Tibial artery (tissue), 4 donors: ENCODE measurements at regions not wholly inside any gene's neighbourhood (a gene's known extent, or its start where the extent isn't known, plus 50 kb on each side); places are given as distances from the start of the nearest gene placed in this dataset.

Experiments
- DNase-seq, 2 donors: peaks; one replicate each; pipeline ENCODE4 v3.0.0-alpha.2; 2019
- H3K27ac ChIP-seq, 2 donors: fragments of 200-600 bp; sonication (generic) in 1 of 2; 1 replicate in 1 of 2; 2 replicates in 1 of 2; pipeline ENCODE4 v1.5.1; 2018 to 2019; ENCODE audit warnings: mild to moderate bottlenecking in 1 of 2
- H3K27me3 ChIP-seq, 2 donors: fragments of 200-600 bp; sonication (generic) in 1 of 2; one replicate each; pipeline versions ENCODE4 v1.5.1 to v1.6.0; 2016 to 2019
- H3K36me3 ChIP-seq, 3 donors: fragments of 200-600 bp; sonication (generic) in 2 of 3; one replicate each; pipeline ENCODE4 v1.5.1; 2016 to 2019; ENCODE audit warnings: mild to moderate bottlenecking in 2 of 3
- H3K4me1 ChIP-seq, 4 donors: fragments of 200-600 bp; sonication (generic) in 2 of 4; 1 replicate in 3 of 4; 2 replicates in 1 of 4; pipeline ENCODE4 v1.5.1; 2016 to 2019
- H3K4me3 ChIP-seq, 2 donors: fragments of 200-600 bp; sonication (generic) in 1 of 2; 1 replicate in 1 of 2; 2 replicates in 1 of 2; pipeline ENCODE4 v1.5.1; 2018 to 2019; ENCODE audit warnings: mild to moderate bottlenecking in 2 of 2
- H3K9me3 ChIP-seq, 3 donors: fragments of 200-600 bp; sonication (generic) in 1 of 3; one replicate each; pipeline ENCODE4 v1.5.1; 2016 to 2019
- intact Hi-C: fragments of 100-400 bp; cut with DNase I; formaldehyde crosslinking; loops from one replicate; pipeline ENCODE4 v1.15.0; 2023; ENCODE audit warnings: low total_unique reads
- TF ChIP-seq, protein P1 (sequence below), 2 experiments: fragments of 200-600 bp in 1 of 2; fragments of 450-650 bp in 1 of 2; IDR thresholded peaks; one replicate each; pipeline ENCODE4 v1.5.1; 2017 to 2019; ENCODE audit warnings: antibody characterized with exemption in 2 of 2, mild to moderate bottlenecking in 1 of 2, moderate library complexity in 1 of 2

DNA sequence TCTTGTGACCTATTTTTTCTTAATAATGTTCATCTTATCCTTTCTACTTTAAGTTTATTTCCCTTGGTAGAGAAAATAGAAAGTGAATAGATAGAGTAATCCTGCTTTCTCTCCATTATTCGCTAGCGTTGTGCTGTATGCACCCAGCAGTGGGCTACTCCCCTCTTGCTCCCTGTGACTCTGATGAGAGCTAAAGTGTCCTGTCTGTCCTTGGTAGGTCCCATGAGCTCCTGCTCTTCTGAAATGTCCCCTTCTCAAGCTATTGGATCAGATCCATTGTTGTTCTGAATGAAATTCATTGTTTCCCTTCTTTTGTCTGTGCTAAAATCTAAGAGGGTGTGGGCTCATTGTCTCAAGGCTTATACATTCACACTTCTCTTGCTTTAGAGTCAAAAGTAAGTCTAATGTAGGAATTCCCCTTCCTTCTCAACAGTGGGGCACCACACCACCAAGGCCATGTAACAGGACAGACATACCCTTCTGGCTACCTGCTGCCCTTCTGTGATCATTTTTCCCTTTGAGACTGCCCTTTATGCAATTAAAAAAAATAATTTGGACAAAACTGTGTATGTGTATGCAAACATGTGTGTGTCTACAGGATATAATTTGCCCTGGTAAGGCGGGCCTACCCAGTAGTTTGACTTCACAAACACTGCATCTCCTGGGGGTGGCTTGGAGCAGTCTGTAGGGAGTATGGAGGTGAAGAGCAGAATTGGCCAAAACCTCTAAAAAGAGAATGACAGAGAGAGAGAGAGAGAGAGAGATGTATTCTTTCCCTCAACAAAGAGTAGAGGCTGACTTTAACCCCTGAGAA, 167.0 kb upstream of the MYLIP start:
- intact Hi-C loops: no loop called here
- Histone ChIP-seq H3K27ac (no peak overlapping the region), H3K4me1 (no peaks in the 10 kb centered on the region), H3K36me3 (no peaks in the 10 kb centered on the region), H3K27me3 (no peaks in the 10 kb centered on the region), H3K4me3 (no peak overlapping the region), H3K9me3 (no peaks in the 10 kb centered on the region)
- no peak for DNase-seq
- TF ChIP-seq, protein P1, sequence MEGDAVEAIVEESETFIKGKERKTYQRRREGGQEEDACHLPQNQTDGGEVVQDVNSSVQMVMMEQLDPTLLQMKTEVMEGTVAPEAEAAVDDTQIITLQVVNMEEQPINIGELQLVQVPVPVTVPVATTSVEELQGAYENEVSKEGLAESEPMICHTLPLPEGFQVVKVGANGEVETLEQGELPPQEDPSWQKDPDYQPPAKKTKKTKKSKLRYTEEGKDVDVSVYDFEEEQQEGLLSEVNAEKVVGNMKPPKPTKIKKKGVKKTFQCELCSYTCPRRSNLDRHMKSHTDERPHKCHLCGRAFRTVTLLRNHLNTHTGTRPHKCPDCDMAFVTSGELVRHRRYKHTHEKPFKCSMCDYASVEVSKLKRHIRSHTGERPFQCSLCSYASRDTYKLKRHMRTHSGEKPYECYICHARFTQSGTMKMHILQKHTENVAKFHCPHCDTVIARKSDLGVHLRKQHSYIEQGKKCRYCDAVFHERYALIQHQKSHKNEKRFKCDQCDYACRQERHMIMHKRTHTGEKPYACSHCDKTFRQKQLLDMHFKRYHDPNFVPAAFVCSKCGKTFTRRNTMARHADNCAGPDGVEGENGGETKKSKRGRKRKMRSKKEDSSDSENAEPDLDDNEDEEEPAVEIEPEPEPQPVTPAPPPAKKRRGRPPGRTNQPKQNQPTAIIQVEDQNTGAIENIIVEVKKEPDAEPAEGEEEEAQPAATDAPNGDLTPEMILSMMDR (IDR thresholded peaks at IDR 0.05): no peak

GRCh38 chr6:15960740-15961634, 167.9 kb upstream of the MYLIP start:
- H3K4me3 ChIP-seq: no peak overlapping the region
- H3K9me3 ChIP-seq: no peaks in the 10 kb centered on the region
- intact Hi-C loops: no loop called here
- no peaks in the 10 kb centered on the region for H3K27me3 ChIP-seq
- no peak overlapping the region for H3K27ac ChIP-seq
- TF ChIP-seq, protein P1 (IDR thresholded peaks at IDR 0.05): no peak
- DNase-seq: no peak
- peaks cover 0 to 4% (median 0%) of the 10 kb centered on the region in 4 donors for H3K4me1 ChIP-seq
- H3K36me3 ChIP-seq: no peaks in the 10 kb centered on the region

GRCh38 chr6:15957655-15958169, 171.2 kb upstream of the MYLIP start:
- Histone ChIP-seq H3K9me3 (no peaks in the 10 kb centered on the region), H3K27ac (no peak overlapping the region), H3K27me3 (no peaks in the 10 kb centered on the region), H3K4me3 (no peak overlapping the region), H3K36me3 (no peaks in the 10 kb centered on the region), H3K4me1 (peaks cover 0 to 9% (median 6%) of the 10 kb centered on the region in 4 donors)
- TF ChIP-seq, protein P1 (IDR thresholded peaks at IDR 0.05): no peak
- no peak for DNase-seq
- intact Hi-C loops: no loop called here

DNA sequence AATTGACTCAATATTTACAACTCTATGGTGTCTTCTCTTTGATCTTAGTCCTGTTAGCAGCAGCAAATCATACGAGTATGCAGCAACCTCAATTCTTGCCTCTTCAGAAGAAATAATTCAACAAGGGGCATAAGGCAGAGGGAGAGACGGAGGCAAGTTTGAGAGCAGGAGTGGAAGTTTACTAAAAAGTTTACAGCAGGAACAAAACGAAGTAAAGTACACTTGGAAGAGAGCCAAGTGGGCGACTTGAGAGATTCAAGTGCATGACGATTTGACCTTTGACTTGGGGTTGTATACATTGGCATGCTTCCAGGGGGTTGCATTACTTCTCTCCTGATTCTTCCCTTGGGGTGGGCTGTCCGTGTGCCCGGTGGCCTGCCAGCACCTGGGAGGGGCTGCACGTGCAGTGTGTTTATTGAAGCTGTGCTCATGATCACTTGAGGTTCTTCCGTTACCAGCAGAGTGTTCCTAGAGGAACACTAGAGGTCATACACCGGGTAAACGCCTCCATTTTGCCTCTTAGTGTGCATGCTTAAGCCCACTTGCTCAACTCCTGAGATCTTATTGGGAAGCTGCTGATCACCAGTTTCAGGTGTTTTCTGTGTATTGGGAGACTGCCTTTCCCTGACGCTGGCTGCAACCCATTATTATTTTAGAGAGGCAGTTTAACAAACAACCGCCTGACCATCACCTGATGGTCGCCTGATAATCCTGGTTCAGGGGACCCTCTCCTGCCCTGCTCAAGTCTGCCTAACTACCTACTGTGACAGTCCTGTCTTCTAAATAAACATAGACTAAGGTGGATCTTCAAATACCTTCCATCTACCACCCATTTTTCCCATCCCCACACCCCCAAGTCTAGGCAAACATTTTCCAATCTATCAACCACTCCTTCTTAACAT, 172.4 kb upstream of the MYLIP start:
- Histone ChIP-seq H3K27me3 (no peaks in the 10 kb centered on the region), H3K4me3 (no peak overlapping the region), H3K36me3 (no peaks in the 10 kb centered on the region), H3K27ac (no peak overlapping the region), H3K9me3 (no peaks in the 10 kb centered on the region), H3K4me1 (peaks cover 0 to 9% (median 6%) of the 10 kb centered on the region in 4 donors)
- TF ChIP-seq, protein P1 (IDR thresholded peaks at IDR 0.05): no peak
- intact Hi-C loops: no loop called here
- no peak for DNase-seq

GRCh38 chr6:15955484-15955883, 173.4 kb upstream of the MYLIP start:
- intact Hi-C loops: no loop called here
- H3K4me1 ChIP-seq: peaks cover 0 to 9% (median 6%) of the 10 kb centered on the region in 4 donors
- no peak for DNase-seq
- H3K36me3 ChIP-seq: no peaks in the 10 kb centered on the region
- no peak overlapping the region for H3K4me3 ChIP-seq
- no peaks in the 10 kb centered on the region for H3K9me3 ChIP-seq
- TF ChIP-seq, protein P1 (IDR thresholded peaks at IDR 0.05): no peak
- no peak overlapping the region for H3K27ac ChIP-seq
- H3K27me3 ChIP-seq: no peaks in the 10 kb centered on the region
